ENCODE measurements at regions not wholly inside any gene's neighbourhood (a gene's known extent, or its start where the extent isn't known, plus 50 kb on each side); places are given as distances from the start of the nearest gene placed in this dataset.

DNA sequence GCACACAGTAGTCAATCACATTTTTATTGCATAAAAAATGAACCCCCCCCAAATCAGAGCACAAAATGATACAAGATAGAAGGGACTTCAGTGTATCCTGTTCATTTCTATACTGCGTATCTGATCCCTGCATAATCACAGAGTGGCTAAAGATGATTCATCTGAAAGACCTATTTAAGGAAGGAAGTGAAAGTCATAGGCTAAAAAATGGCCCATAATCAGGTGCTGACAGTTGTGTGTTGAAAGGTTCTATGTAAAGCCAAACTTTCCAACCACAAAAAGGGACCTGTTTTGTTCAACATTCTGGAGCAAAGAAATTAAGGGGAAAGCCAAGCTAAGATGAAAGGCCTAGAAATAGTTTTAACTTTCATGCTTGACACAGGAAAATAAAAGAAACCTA is 147.8 kb upstream of the ATP2B1 start:
- TF ChIP-seq, protein P1, sequence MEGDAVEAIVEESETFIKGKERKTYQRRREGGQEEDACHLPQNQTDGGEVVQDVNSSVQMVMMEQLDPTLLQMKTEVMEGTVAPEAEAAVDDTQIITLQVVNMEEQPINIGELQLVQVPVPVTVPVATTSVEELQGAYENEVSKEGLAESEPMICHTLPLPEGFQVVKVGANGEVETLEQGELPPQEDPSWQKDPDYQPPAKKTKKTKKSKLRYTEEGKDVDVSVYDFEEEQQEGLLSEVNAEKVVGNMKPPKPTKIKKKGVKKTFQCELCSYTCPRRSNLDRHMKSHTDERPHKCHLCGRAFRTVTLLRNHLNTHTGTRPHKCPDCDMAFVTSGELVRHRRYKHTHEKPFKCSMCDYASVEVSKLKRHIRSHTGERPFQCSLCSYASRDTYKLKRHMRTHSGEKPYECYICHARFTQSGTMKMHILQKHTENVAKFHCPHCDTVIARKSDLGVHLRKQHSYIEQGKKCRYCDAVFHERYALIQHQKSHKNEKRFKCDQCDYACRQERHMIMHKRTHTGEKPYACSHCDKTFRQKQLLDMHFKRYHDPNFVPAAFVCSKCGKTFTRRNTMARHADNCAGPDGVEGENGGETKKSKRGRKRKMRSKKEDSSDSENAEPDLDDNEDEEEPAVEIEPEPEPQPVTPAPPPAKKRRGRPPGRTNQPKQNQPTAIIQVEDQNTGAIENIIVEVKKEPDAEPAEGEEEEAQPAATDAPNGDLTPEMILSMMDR (conservative IDR thresholded peaks at IDR 0.05 in 1 of 2, IDR thresholded peaks at IDR 0.05 in 1 of 2; ENCODE audit: extremely low read depth in 1 of 2, insufficient read depth in 1 of 2, low read depth in 1 of 2, low read length in 2 of 2), result no peak
- TF ChIP-seq EZH2 (IDR thresholded peaks at IDR 0.05; ENCODE audit: borderline replicate concordance, low read length), result no peak
